ENCODE measurements at regions not wholly inside any gene's neighbourhood (a gene's known extent, or its start where the extent isn't known, plus 50 kb on each side); places are given as distances from the start of the nearest gene placed in this dataset.

GRCh38 chr7:56250135-56250534 is 133.9 kb upstream of the NUPR2 start:
- no peak for DNase-seq (ENCODE audit: low spot score in 2 of 2)
- WGBS, 2 donors: 63 to 69% methylated on average over 3 of the region's 3 CpGs
- no peaks in the 10 kb centered on the region for H3K4me1 ChIP-seq

DNA sequence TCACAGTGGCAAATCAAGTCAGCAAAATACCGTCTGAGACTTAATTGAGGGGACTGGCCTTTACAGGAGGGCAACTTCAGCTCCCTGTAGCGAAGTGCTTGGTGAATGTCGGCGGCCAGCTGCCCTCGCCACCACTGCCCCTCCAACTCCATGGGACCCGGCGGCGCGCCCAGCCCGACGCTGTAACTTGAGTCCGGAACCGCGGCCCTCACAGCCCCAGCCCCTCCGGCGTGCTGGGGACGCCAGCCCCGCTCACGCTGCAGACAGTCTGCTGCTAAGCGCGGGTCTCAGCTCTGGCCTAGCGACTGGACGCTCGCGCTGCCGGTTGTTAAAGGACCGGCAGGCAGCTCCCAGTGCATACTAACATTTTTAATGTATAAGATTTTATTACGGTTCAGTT is 113.4 kb upstream of the NUPR2 start:
- TF ChIP-seq EP300 (IDR thresholded peaks at IDR 0.05) (no peak), POLR2A (IDR thresholded peaks at IDR 0.05) (no peak), CTCF (IDR thresholded peaks at IDR 0.05) (no peak)
- Histone ChIP-seq H3K27ac (no peak overlapping the region), H3K36me3 (no peaks in the 10 kb centered on the region), H3K27me3 (no peaks in the 10 kb centered on the region), H3K4me3 (no peak overlapping the region), H3K9me3 (peaks cover 0 to 4% (median 0%) of the 10 kb centered on the region in 4 donors), H3K4me1 (no peaks in the 10 kb centered on the region)
- WGBS, 2 donors: 33 to 40% methylated on average over 10 to 28 of the region's 28 CpGs
- no peak for DNase-seq (ENCODE audit: low spot score in 2 of 2)

More at GRCh38 chr7:56250135-56250534, 133.9 kb upstream of the NUPR2 start:
- H3K9me3 ChIP-seq: peaks cover 0 to 10% (median 0%) of the 10 kb centered on the region in 4 donors
- H3K27ac ChIP-seq: no peak overlapping the region
- no peak overlapping the region for H3K4me3 ChIP-seq
- no peaks in the 10 kb centered on the region for H3K27me3 ChIP-seq
- TF ChIP-seq POLR2A (IDR thresholded peaks at IDR 0.05) (no peak), CTCF (IDR thresholded peaks at IDR 0.05) (no peak), EP300 (IDR thresholded peaks at IDR 0.05) (no peak)
- no peaks in the 10 kb centered on the region for H3K36me3 ChIP-seq

- no peaks in the 10 kb centered on the region for H3K27me3 ChIP-seq
- DNase-seq (ENCODE audit: low spot score in 2 of 2): no peak
- no peak for TF ChIP-seq EP300 (IDR thresholded peaks at IDR 0.05)
- no peak for TF ChIP-seq POLR2A (IDR thresholded peaks at IDR 0.05)
- TF ChIP-seq CTCF (IDR thresholded peaks at IDR 0.05): no peak
- no peak overlapping the region for H3K27ac ChIP-seq
- peaks cover 0 to 4% (median 0%) of the 10 kb centered on the region in 4 donors for H3K9me3 ChIP-seq
- 52 to 66% methylated on average over 6 of the region's 6 CpGs for WGBS, 2 donors
- no peaks in the 10 kb centered on the region for H3K4me1 ChIP-seq
- H3K36me3 ChIP-seq: no peaks in the 10 kb centered on the region
- no peak overlapping the region for H3K4me3 ChIP-seq
Measured at GRCh38 chr7:56222866-56223265, 106.6 kb upstream of the NUPR2 start.

- no peak for DNase-seq (ENCODE audit: low spot score in 2 of 2)
Measured at GRCh38 chr7:56219017-56219416, 102.8 kb upstream of the NUPR2 start.

DNA sequence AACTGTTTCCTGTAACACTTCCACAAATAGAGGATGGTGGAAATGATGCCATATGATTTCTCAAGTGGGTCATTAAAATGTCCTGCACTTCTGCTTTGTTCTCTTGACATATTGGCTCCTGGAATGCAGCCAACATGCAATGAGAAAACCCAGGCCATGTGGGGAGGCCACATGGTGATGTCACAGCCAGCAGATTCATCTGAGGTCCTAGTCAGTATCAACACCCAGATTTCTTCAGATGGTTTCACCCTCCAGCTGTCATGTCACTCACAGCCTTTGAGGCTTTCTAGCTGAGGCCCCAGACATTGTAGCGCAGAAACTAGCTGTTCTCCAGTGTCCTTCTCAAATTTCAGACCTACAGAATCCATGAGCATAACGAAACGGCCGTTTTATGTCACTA is 102.3 kb upstream of the NUPR2 start:
- TF ChIP-seq EP300 (IDR thresholded peaks at IDR 0.05): no peak
- Histone ChIP-seq H3K9me3 (peaks cover 0 to 32% (median 2%) of the 10 kb centered on the region in 4 donors), H3K27me3 (no peaks in the 10 kb centered on the region), H3K36me3 (no peaks in the 10 kb centered on the region), H3K27ac (no peak overlapping the region), H3K4me3 (no peak overlapping the region), H3K4me1 (no peaks in the 10 kb centered on the region)
- WGBS, 2 donors: 75 to 79% methylated on average over 4 of the region's 4 CpGs
- peak in 1 of 2 donors; percentile 5 for DNase-seq (ENCODE audit: low spot score in 2 of 2)

More at GRCh38 chr7:56219017-56219416, 102.8 kb upstream of the NUPR2 start:
- Histone ChIP-seq H3K4me1 (no peaks in the 10 kb centered on the region), H3K4me3 (no peak overlapping the region), H3K36me3 (no peaks in the 10 kb centered on the region), H3K27ac (no peak overlapping the region), H3K9me3 (peaks cover 0 to 27% (median 2%) of the 10 kb centered on the region in 4 donors), H3K27me3 (no peaks in the 10 kb centered on the region)
- TF ChIP-seq EP300 (IDR thresholded peaks at IDR 0.05): no peak
- TF ChIP-seq CTCF (IDR thresholded peaks at IDR 0.05): no peak
- TF ChIP-seq POLR2A (IDR thresholded peaks at IDR 0.05): no peak
- 39 to 48% methylated on average over 5 of the region's 5 CpGs for WGBS, 2 donors

DNA sequence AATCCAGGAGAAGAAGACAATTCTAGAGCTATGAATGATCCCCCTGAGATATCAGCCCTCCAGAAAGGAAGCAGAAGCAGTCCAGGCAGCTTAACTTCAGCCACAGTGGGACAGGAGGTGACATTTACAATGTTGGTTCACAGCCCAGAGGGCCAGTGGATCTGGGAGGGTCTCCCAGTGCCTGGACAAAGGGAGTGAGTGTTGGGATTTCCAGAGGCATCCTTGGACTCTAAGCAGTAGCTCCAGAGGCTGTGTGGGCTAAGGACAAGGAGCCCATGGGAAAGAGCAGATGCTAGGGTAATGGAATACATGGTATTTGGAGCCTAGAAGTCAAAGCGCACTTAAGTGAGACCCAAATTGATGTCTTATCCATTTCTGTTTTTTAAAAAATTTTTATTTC is 97.4 kb upstream of the NUPR2 start:
- WGBS, 2 donors: 92 to 96% methylated on average over 1 of the region's 1 CpG
- DNase-seq (ENCODE audit: low spot score in 2 of 2): no peak
- Histone ChIP-seq H3K27ac (no peak overlapping the region), H3K9me3 (peaks cover 0 to 37% (median 2%) of the 10 kb centered on the region in 4 donors), H3K4me3 (no peak overlapping the region), H3K36me3 (no peaks in the 10 kb centered on the region), H3K27me3 (no peaks in the 10 kb centered on the region), H3K4me1 (no peaks in the 10 kb centered on the region)
- no peak for TF ChIP-seq CTCF (IDR thresholded peaks at IDR 0.05)

Measured in tibial nerve (tissue), 4 donors.